OCI-LY1 (cell line): ENCODE measurements at regions not wholly inside any gene's neighbourhood (a gene's known extent, or its start where the extent isn't known, plus 50 kb on each side); places are given as distances from the start of the nearest gene placed in this dataset.

Source experiments
- EZH2 ChIP-seq: fragments of 200-600 bp; sonication (generic), shearing (Covaris generic); IDR thresholded peaks from 2 replicates; pipeline ENCODE4 v1.8.0; 2017; ENCODE audit warnings: borderline replicate concordance, mixed run types, mild to moderate bottlenecking, antibody characterized with exemption, low read length, moderate library complexity, mixed read lengths
- TF ChIP-seq, protein P1 (sequence below): fragments of 200-600 bp; sonication (generic), shearing (Covaris generic); IDR thresholded peaks from 2 replicates; pipeline ENCODE4 v1.5.1; 2017; ENCODE audit warnings: mild to moderate bottlenecking, antibody characterized with exemption, low read length, moderate library complexity, mixed read lengths

DNA sequence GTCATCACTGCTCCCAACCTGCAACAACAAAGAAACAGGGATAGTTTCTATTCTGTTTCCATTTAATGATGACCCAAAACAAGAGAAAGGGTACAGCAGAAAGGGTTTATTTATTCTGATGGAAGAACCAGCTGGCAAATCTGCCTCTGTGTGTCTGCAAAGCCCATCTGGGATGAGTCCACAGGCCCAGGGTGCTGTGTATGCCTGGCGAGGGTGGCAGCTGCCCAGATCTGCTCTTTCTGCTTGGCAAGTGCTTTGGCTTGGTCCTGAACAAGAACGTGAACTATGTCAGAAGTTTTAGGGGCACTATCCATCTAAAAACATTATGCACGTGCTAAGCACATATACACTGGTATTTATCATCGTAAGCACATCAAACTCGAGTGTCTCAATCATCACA lies 333.8 kb downstream of the CXCL12 start:
- TF ChIP-seq, protein P1, sequence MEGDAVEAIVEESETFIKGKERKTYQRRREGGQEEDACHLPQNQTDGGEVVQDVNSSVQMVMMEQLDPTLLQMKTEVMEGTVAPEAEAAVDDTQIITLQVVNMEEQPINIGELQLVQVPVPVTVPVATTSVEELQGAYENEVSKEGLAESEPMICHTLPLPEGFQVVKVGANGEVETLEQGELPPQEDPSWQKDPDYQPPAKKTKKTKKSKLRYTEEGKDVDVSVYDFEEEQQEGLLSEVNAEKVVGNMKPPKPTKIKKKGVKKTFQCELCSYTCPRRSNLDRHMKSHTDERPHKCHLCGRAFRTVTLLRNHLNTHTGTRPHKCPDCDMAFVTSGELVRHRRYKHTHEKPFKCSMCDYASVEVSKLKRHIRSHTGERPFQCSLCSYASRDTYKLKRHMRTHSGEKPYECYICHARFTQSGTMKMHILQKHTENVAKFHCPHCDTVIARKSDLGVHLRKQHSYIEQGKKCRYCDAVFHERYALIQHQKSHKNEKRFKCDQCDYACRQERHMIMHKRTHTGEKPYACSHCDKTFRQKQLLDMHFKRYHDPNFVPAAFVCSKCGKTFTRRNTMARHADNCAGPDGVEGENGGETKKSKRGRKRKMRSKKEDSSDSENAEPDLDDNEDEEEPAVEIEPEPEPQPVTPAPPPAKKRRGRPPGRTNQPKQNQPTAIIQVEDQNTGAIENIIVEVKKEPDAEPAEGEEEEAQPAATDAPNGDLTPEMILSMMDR = no peak
- TF ChIP-seq EZH2 = no peak
